Upper lobe of left lung (tissue), 4 donors: ENCODE measurements at regions not wholly inside any gene's neighbourhood (a gene's known extent, or its start where the extent isn't known, plus 50 kb on each side); places are given as distances from the start of the nearest gene placed in this dataset.

Experiments used
- POLR2A ChIP-seq, 4 donors: fragments of 450-650 bp; IDR thresholded peaks; one replicate each; pipeline ENCODE4 v1.5.1; 2016 to 2017; ENCODE audit warnings: antibody characterized with exemption in 4 of 4, mild to moderate bottlenecking in 2 of 4
- POLR2AphosphoS5 ChIP-seq, 2 donors: sonication (generic); formaldehyde crosslinking; IDR thresholded peaks; one replicate each; pipeline ENCODE4 v1.5.1; 2017; ENCODE audit warnings: antibody characterized with exemption in 2 of 2
- TF ChIP-seq, protein P1 (sequence below), 6 experiments: fragments of 450-650 bp in 4 of 6; fragments of 200-600 bp in 2 of 6; sonication (generic) in 2 of 6; IDR thresholded peaks; one replicate each; pipeline ENCODE4 v1.5.1; 2016 to 2019; ENCODE audit warnings: antibody characterized with exemption in 6 of 6

DNA sequence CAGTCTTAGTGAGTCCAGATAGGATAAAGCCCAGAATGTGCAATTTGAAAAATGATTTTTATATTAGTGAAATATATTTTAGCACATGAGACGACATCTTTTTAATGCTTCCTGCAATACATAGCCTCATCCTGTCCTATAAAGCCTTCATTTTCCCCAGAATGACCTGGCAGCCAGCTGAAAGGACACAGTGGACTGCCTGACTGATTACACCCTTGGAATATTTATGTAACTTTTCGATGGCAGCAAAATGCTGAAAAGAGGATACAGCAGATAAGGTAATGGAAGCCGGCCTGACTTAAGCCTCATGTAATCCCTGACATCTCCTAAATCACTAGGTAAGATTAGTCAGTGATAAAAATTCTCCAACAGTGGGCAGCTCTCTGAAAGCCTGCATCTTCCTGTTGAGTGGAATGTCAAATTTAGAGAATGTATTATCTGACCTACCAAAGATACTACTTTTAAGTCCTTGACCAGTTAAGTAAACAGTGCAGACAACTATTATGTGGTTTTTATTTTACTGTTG lies 210.7 kb upstream of the STEAP1 start:
- TF ChIP-seq, protein P1, sequence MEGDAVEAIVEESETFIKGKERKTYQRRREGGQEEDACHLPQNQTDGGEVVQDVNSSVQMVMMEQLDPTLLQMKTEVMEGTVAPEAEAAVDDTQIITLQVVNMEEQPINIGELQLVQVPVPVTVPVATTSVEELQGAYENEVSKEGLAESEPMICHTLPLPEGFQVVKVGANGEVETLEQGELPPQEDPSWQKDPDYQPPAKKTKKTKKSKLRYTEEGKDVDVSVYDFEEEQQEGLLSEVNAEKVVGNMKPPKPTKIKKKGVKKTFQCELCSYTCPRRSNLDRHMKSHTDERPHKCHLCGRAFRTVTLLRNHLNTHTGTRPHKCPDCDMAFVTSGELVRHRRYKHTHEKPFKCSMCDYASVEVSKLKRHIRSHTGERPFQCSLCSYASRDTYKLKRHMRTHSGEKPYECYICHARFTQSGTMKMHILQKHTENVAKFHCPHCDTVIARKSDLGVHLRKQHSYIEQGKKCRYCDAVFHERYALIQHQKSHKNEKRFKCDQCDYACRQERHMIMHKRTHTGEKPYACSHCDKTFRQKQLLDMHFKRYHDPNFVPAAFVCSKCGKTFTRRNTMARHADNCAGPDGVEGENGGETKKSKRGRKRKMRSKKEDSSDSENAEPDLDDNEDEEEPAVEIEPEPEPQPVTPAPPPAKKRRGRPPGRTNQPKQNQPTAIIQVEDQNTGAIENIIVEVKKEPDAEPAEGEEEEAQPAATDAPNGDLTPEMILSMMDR (IDR thresholded peaks at IDR 0.05) = no peak
- no peak for TF ChIP-seq POLR2AphosphoS5 (IDR thresholded peaks at IDR 0.05)
- no peak for TF ChIP-seq POLR2A (IDR thresholded peaks at IDR 0.05)
